ENCODE measurements at regions not wholly inside any gene's neighbourhood (a gene's known extent, or its start where the extent isn't known, plus 50 kb on each side); places are given as distances from the start of the nearest gene placed in this dataset.

- H3K4me3 ChIP-seq (ENCODE audit: low read length): no peak overlapping the region
- TF ChIP-seq CTCF (IDR thresholded peaks at IDR 0.05; ENCODE audit: insufficient read depth, low read depth, low read length, missing control alignments): no peak
- DNase-seq (ENCODE audit: low read depth): no peak
Measured at GRCh38 chr3:188031121-188031520, 122.8 kb upstream of the LPP start.

GRCh38 chr3:188034989-188035388 is 119.0 kb upstream of the LPP start:
- peak; percentile 42 for DNase-seq (ENCODE audit: low read depth)
- no peak for TF ChIP-seq CTCF (IDR thresholded peaks at IDR 0.05; ENCODE audit: insufficient read depth, low read depth, low read length, missing control alignments)
- no peak overlapping the region for H3K4me3 ChIP-seq (ENCODE audit: low read length)

GRCh38 chr3:188036375-188037194 is 117.4 kb upstream of the LPP start:
- no peak overlapping the region for H3K4me3 ChIP-seq (ENCODE audit: low read length)
- TF ChIP-seq CTCF (IDR thresholded peaks at IDR 0.05; ENCODE audit: insufficient read depth, low read depth, low read length, missing control alignments): no peak
- peak; percentile 44 for DNase-seq (ENCODE audit: low read depth)

- DNase-seq (ENCODE audit: low read depth): peak; percentile 45
- no peak overlapping the region for H3K4me3 ChIP-seq (ENCODE audit: low read length)
- TF ChIP-seq CTCF (IDR thresholded peaks at IDR 0.05; ENCODE audit: insufficient read depth, low read depth, low read length, missing control alignments): peak; percentile 34
Measured at GRCh38 chr3:188037195-188037718, 116.7 kb upstream of the LPP start.

- DNase-seq (ENCODE audit: low read depth): peak; percentile 44
- no peak for TF ChIP-seq CTCF (IDR thresholded peaks at IDR 0.05; ENCODE audit: insufficient read depth, low read depth, low read length, missing control alignments)
- H3K4me3 ChIP-seq (ENCODE audit: low read length): no peak overlapping the region
Measured at GRCh38 chr3:188037965-188038581, 115.9 kb upstream of the LPP start.

- H3K4me3 ChIP-seq (ENCODE audit: low read length): no peak overlapping the region
- no peak for DNase-seq (ENCODE audit: low read depth)
- TF ChIP-seq CTCF (IDR thresholded peaks at IDR 0.05; ENCODE audit: insufficient read depth, low read depth, low read length, missing control alignments): no peak
Measured at GRCh38 chr3:188041193-188041592, 112.8 kb upstream of the LPP start.
